CD4-positive, alpha-beta T cell (primary cell): ENCODE measurements at regions not wholly inside any gene's neighbourhood (a gene's known extent, or its start where the extent isn't known, plus 50 kb on each side); places are given as distances from the start of the nearest gene placed in this dataset.
"Not testable (repeated sequence)": the region's sequence is repeated elsewhere in the genome, so short reads cannot be mapped to it uniquely, and the experiment has no call there.

Experiments
- ATAC-seq: fragments of 200-7000 bp; cut with Tn5 transposase; one replicate; pipeline ENCODE4 v1.10.0; 2022; ENCODE audit warnings: mild to moderate bottlenecking; ENCODE audit not compliant: poor library complexity
- CTCF ChIA-PET: fragments of 350-600 bp; sonication (Branson Sonifier 250); formaldehyde crosslinking; loops from one replicate; lab custom pipeline; 2021; ENCODE audit warnings: antibody characterized with exemption, inconsistent platforms; lab: Charles Lee
- POLR2A ChIA-PET: fragments of 350-600 bp; sonication (Branson Sonifier 250); formaldehyde crosslinking; loops from one replicate; lab custom pipeline; 2021; ENCODE audit warnings: antibody characterized with exemption, inconsistent platforms; lab: Charles Lee
- DNase-seq, 14 experiments: peaks; one replicate each; pipeline ENCODE4 v3.0.0-alpha.2; 2013 to 2020; ENCODE audit warnings: mixed read lengths in 2 of 14
- H3K27ac ChIP-seq, 2 donors: one replicate each; pipeline versions ENCODE4 v1.5.1 to v1.7.0; 2013; ENCODE audit warnings: low read length in 2 of 2, low read depth in 1 of 2, mild to moderate bottlenecking in 1 of 2
- H3K27me3 ChIP-seq, 2 experiments: 1 replicate in 1 of 2; 2 replicates in 1 of 2; pipeline versions ENCODE4 v1.6.1 to v1.7.0; 2013; ENCODE audit warnings: low read length in 2 of 2, control low read depth in 1 of 2, mild to moderate bottlenecking in 1 of 2, moderate library complexity in 1 of 2; ENCODE audit not compliant: insufficient read depth in 2 of 2, control insufficient read depth in 1 of 2
- H3K36me3 ChIP-seq: one replicate; pipeline ENCODE4 v1.6.1; 2013; ENCODE audit warnings: low read length, control low read depth; ENCODE audit not compliant: insufficient read depth
- H3K4me1 ChIP-seq: one replicate; pipeline ENCODE4 v1.6.1; 2013; ENCODE audit warnings: low read length, control low read depth; ENCODE audit not compliant: insufficient read depth
- H3K4me3 ChIP-seq: one replicate; pipeline ENCODE4 v1.5.1; 2013; ENCODE audit warnings: mild to moderate bottlenecking, low read length, moderate library complexity
- H3K9me3 ChIP-seq, 2 experiments: 1 replicate in 1 of 2; 2 replicates in 1 of 2; pipeline versions ENCODE4 v1.6.1 to v1.7.0; 2013; ENCODE audit warnings: low read length in 2 of 2, mild to moderate bottlenecking in 2 of 2, control low read depth in 1 of 2, moderate library complexity in 1 of 2; ENCODE audit not compliant: control insufficient read depth in 1 of 2, insufficient read depth in 1 of 2
- H3K27ac Mint-ChIP-seq: one replicate; pipeline ENCODE4 v1.8.0; 2020; ENCODE audit warnings: mixed read lengths
- H3K27me3 Mint-ChIP-seq: one replicate; pipeline ENCODE4 v1.8.0; 2021; ENCODE audit warnings: mixed read lengths
- H3K36me3 Mint-ChIP-seq: one replicate; pipeline ENCODE4 v1.8.0; 2021; ENCODE audit warnings: low read depth, mixed read lengths
- H3K4me1 Mint-ChIP-seq: one replicate; pipeline ENCODE4 v1.8.0; 2021; ENCODE audit warnings: low read depth, mixed read lengths
- H3K4me3 Mint-ChIP-seq: one replicate; pipeline ENCODE4 v1.8.0; 2020; ENCODE audit warnings: mild to moderate bottlenecking, mixed read lengths
- H3K9me3 Mint-ChIP-seq: one replicate; pipeline ENCODE4 v1.8.0; 2020; ENCODE audit warnings: mixed read lengths
- CTCF ChIP-seq: fragments of 200-600 bp; IDR thresholded peaks from one replicate; pipeline ENCODE4 v1.8.0; 2022; ENCODE audit warnings: antibody characterized with exemption, mild to moderate bottlenecking
- intact Hi-C, 2 experiments: fragments of 100-400 bp; cut with DNase I in 1 of 2; cut with micrococcal nuclease in 1 of 2; formaldehyde crosslinking; loops; one replicate each; pipeline versions ENCODE4 v1.15.1 to v1.9.0; 2023 to 2025; cut with DNase I, micrococcal nuclease

- intact Hi-C loops = no loop called here
- POLR2A ChIA-PET = no interaction called here
- TF ChIP-seq CTCF = no peak
- DNase-seq = no peak
- Mint-ChIP-seq H3K27me3 (no peaks in the 10 kb centered on the region), H3K4me3 (no peak overlapping the region), H3K9me3 (peaks cover 9% of the 10 kb centered on the region), H3K4me1 (no peaks in the 10 kb centered on the region), H3K27ac (no peak overlapping the region), H3K36me3 (no peaks in the 10 kb centered on the region)
- Histone ChIP-seq H3K27ac (no peak overlapping the region), H3K4me3 (no peak overlapping the region), H3K4me1 (no peaks in the 10 kb centered on the region), H3K36me3 (no peaks in the 10 kb centered on the region), H3K9me3 (no peaks in the 10 kb centered on the region), H3K27me3 (no peaks in the 10 kb centered on the region)
- no peak for ATAC-seq
- CTCF ChIA-PET = no interaction called here
Measured at GRCh38 chr11:92082652-92083051, 142.0 kb upstream of the FAT3 start.

- H3K36me3 Mint-ChIP-seq, ATAC-seq: not testable (repeated sequence)
Measured at GRCh38 chr11:92074498-92074897, 150.1 kb upstream of the FAT3 start.

GRCh38 chr11:92071660-92072059 is 153.0 kb upstream of the FAT3 start:
- H3K27ac ChIP-seq = no peak overlapping the region
- DNase-seq (no peak), ATAC-seq (no peak)
- Mint-ChIP-seq H3K4me3 (no peak overlapping the region), H3K27me3 (no peaks in the 10 kb centered on the region), H3K36me3 (no peaks in the 10 kb centered on the region), H3K27ac (no peak overlapping the region), H3K4me1 (no peaks in the 10 kb centered on the region), H3K9me3 (peaks cover 14% of the 10 kb centered on the region)
- ChIA-PET CTCF (no interaction called here), POLR2A (no interaction called here)
- no peak overlapping the region for H3K4me3 ChIP-seq
- H3K36me3 ChIP-seq = no peaks in the 10 kb centered on the region
- no peaks in the 10 kb centered on the region for H3K9me3 ChIP-seq
- no peaks in the 10 kb centered on the region for H3K4me1 ChIP-seq
- no peaks in the 10 kb centered on the region for H3K27me3 ChIP-seq
- no peak for TF ChIP-seq CTCF
- intact Hi-C loops = no loop called here

More at GRCh38 chr11:92074498-92074897, 150.1 kb upstream of the FAT3 start:
- H3K4me3 ChIP-seq, H3K27me3 Mint-ChIP-seq, H3K27me3 ChIP-seq, CTCF ChIA-PET, DNase-seq, POLR2A ChIA-PET, H3K4me1 ChIP-seq, H3K27ac ChIP-seq, H3K27ac Mint-ChIP-seq, H3K36me3 ChIP-seq, H3K9me3 ChIP-seq, H3K4me1 Mint-ChIP-seq, intact Hi-C loops, H3K4me3 Mint-ChIP-seq: not testable (repeated sequence)
- peaks cover 14% of the 10 kb centered on the region for H3K9me3 Mint-ChIP-seq
